Tibial nerve (tissue), 4 donors: ENCODE measurements at regions not wholly inside any gene's neighbourhood (a gene's known extent, or its start where the extent isn't known, plus 50 kb on each side); places are given as distances from the start of the nearest gene placed in this dataset.

Experiments used
- DNase-seq, 2 donors: peaks; one replicate each; pipeline ENCODE4 v3.0.0-alpha.2; 2019; ENCODE audit warnings: low spot score in 2 of 2
- H3K27ac ChIP-seq, 4 donors: fragments of 200-600 bp; sonication (generic) in 3 of 4; one replicate each; pipeline ENCODE4 v1.5.1; 2017 to 2019; ENCODE audit warnings: mild to moderate bottlenecking in 1 of 4
- H3K27me3 ChIP-seq, 2 donors: fragments of 200-600 bp; sonication (generic) in 1 of 2; one replicate each; pipeline versions ENCODE4 v1.5.1 to v1.6.0; 2017 to 2019
- H3K36me3 ChIP-seq, 3 donors: fragments of 200-600 bp; sonication (generic); one replicate each; pipeline ENCODE4 v1.5.1; 2018 to 2019
- H3K4me1 ChIP-seq, 4 donors: fragments of 200-600 bp; sonication (generic) in 3 of 4; one replicate each; pipeline ENCODE4 v1.5.1; 2017 to 2019
- H3K4me3 ChIP-seq, 4 donors: fragments of 200-600 bp; sonication (generic) in 3 of 4; one replicate each; pipeline ENCODE4 v1.5.1; 2017 to 2019; ENCODE audit warnings: mild to moderate bottlenecking in 1 of 4, moderate library complexity in 1 of 4
- H3K9me3 ChIP-seq, 4 donors: fragments of 200-600 bp; sonication (generic) in 3 of 4; one replicate each; pipeline ENCODE4 v1.5.1; 2017 to 2019
- EP300 ChIP-seq, 2 donors: sonication (generic); formaldehyde crosslinking; IDR thresholded peaks; one replicate each; pipeline ENCODE4 v1.6.1; 2017; ENCODE audit warnings: antibody characterized with exemption in 2 of 2, mild to moderate bottlenecking in 1 of 2
- POLR2A ChIP-seq, 2 donors: fragments of 450-650 bp; IDR thresholded peaks; one replicate each; pipeline ENCODE4 v1.6.1; 2017; ENCODE audit warnings: antibody characterized with exemption in 2 of 2, mild to moderate bottlenecking in 2 of 2, moderate library complexity in 2 of 2
- WGBS, 2 donors: methylation state at CpG; one replicate each; pipeline ENCODE4 v1.1.5; 2018; 5-methylcytosine and 5-hydroxymethylcytosine counted together
- TF ChIP-seq, protein P1 (sequence below), 5 experiments: fragments of 200-600 bp in 3 of 5; fragments of 450-650 bp in 2 of 5; sonication (generic) in 3 of 5; IDR thresholded peaks; one replicate each; pipeline ENCODE4 v1.5.1; 2016 to 2019; ENCODE audit warnings: antibody characterized with exemption in 5 of 5, mild to moderate bottlenecking in 3 of 5, moderate library complexity in 2 of 5

GRCh38 chr2:172339371-172340010 lies 87.9 kb upstream of the ITGA6 start:
- H3K4me1 ChIP-seq = peaks cover 0 to 50% (median 11%) of the 10 kb centered on the region in 4 donors
- no peak for DNase-seq
- TF ChIP-seq EP300 (IDR thresholded peaks at IDR 0.05) = no peak
- TF ChIP-seq, protein P1, sequence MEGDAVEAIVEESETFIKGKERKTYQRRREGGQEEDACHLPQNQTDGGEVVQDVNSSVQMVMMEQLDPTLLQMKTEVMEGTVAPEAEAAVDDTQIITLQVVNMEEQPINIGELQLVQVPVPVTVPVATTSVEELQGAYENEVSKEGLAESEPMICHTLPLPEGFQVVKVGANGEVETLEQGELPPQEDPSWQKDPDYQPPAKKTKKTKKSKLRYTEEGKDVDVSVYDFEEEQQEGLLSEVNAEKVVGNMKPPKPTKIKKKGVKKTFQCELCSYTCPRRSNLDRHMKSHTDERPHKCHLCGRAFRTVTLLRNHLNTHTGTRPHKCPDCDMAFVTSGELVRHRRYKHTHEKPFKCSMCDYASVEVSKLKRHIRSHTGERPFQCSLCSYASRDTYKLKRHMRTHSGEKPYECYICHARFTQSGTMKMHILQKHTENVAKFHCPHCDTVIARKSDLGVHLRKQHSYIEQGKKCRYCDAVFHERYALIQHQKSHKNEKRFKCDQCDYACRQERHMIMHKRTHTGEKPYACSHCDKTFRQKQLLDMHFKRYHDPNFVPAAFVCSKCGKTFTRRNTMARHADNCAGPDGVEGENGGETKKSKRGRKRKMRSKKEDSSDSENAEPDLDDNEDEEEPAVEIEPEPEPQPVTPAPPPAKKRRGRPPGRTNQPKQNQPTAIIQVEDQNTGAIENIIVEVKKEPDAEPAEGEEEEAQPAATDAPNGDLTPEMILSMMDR (IDR thresholded peaks at IDR 0.05) = peak in 1 of 5 experiments; percentile 11
- no peak for TF ChIP-seq POLR2A (IDR thresholded peaks at IDR 0.05)
- H3K36me3 ChIP-seq = no peaks in the 10 kb centered on the region
- peak overlapping the region in 3 of 4 donors; percentile 61 to 83 (median 72) for H3K27ac ChIP-seq
- peaks cover 0 to 7% (median 0%) of the 10 kb centered on the region in 4 donors for H3K9me3 ChIP-seq
- H3K27me3 ChIP-seq = no peaks in the 10 kb centered on the region
- H3K4me3 ChIP-seq = peak overlapping the region in 3 of 4 donors; percentile 12 to 37 (median 19)
- 20 to 21% methylated on average over 6 of the region's 6 CpGs for WGBS, 2 donors

- H3K27me3 ChIP-seq = no peaks in the 10 kb centered on the region
- peaks cover 0 to 48% (median 11%) of the 10 kb centered on the region in 4 donors for H3K4me1 ChIP-seq
- H3K27ac ChIP-seq = peak overlapping the region in 3 of 4 donors; percentile 61 to 83 (median 72)
- no peak for DNase-seq
- no peaks in the 10 kb centered on the region for H3K36me3 ChIP-seq
- no peak for TF ChIP-seq EP300 (IDR thresholded peaks at IDR 0.05)
- no peak for TF ChIP-seq POLR2A (IDR thresholded peaks at IDR 0.05)
- TF ChIP-seq, protein P1 (IDR thresholded peaks at IDR 0.05) = no peak
- WGBS, 2 donors = 24 to 28% methylated on average over 4 of the region's 4 CpGs
- H3K9me3 ChIP-seq = peaks cover 0 to 10% (median 0%) of the 10 kb centered on the region in 4 donors
- peak overlapping the region in 3 of 4 donors; percentile 12 to 37 (median 17) for H3K4me3 ChIP-seq
These were observed 87.0 kb upstream of the ITGA6 start for GRCh38 chr2:172340394-172340793.

DNA sequence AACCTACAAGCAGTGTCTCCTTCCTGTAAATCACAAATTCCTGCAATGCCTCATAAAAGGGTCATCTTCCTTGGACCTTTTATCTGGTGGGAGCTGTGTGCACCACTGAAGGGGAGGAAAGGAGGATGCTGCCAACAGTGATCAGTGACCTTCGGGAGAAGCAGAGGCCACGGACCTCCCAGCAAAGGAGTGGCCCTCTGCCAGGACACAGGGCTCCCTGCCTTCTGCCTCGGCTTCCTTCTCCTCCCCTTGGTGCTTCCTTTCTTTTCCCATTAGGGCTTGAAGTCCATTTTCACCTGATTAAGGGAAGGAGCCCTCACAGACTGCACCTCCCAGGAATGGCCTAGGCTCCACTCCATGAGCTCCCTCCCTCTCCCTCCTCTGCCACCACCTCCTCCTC lies 85.3 kb upstream of the ITGA6 start:
- no peak overlapping the region for H3K4me3 ChIP-seq
- no peaks in the 10 kb centered on the region for H3K27me3 ChIP-seq
- H3K4me1 ChIP-seq = peaks cover 0 to 44% (median 11%) of the 10 kb centered on the region in 4 donors
- no peaks in the 10 kb centered on the region for H3K36me3 ChIP-seq
- H3K9me3 ChIP-seq = peaks cover 0 to 10% (median 0%) of the 10 kb centered on the region in 4 donors
- TF ChIP-seq, protein P1 (IDR thresholded peaks at IDR 0.05) = no peak
- no peak for TF ChIP-seq POLR2A (IDR thresholded peaks at IDR 0.05)
- no peak for TF ChIP-seq EP300 (IDR thresholded peaks at IDR 0.05)
- H3K27ac ChIP-seq = peak overlapping the region in 2 of 4 donors; percentile 69 to 83
- no peak for DNase-seq
- 30 to 43% methylated on average over 3 of the region's 3 CpGs for WGBS, 2 donors

DNA sequence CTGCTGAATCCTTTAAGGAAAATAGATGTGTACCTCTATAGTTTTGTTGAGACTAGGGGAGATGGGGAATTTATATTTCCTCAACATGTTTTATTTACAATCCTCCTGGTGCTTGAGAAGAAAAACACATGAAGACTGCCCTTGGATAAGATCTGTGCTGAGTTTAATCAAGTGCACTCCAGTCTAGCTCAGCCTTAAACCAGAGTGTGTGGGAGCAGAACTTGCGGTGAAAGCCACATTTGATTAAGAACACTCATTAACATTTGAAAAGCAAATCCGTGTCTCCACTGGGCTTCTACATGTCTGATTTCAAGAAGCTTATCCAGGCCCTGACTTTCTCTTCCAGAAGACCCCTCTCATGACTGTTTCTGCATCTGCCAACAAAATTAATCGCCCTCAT lies 84.8 kb upstream of the ITGA6 start:
- 51 to 54% methylated on average over 3 of the region's 3 CpGs for WGBS, 2 donors
- Histone ChIP-seq H3K4me3 (no peak overlapping the region), H3K4me1 (peaks cover 0 to 44% (median 11%) of the 10 kb centered on the region in 4 donors), H3K9me3 (peaks cover 0 to 15% (median 0%) of the 10 kb centered on the region in 4 donors), H3K36me3 (no peaks in the 10 kb centered on the region), H3K27me3 (no peaks in the 10 kb centered on the region), H3K27ac (peak overlapping the region in 2 of 4 donors; percentile 69 to 83)
- TF ChIP-seq, protein P1 (IDR thresholded peaks at IDR 0.05) = no peak
- no peak for TF ChIP-seq POLR2A (IDR thresholded peaks at IDR 0.05)
- TF ChIP-seq EP300 (IDR thresholded peaks at IDR 0.05) = peak in 1 of 2 donors; percentile 19
- no peak for DNase-seq

DNA sequence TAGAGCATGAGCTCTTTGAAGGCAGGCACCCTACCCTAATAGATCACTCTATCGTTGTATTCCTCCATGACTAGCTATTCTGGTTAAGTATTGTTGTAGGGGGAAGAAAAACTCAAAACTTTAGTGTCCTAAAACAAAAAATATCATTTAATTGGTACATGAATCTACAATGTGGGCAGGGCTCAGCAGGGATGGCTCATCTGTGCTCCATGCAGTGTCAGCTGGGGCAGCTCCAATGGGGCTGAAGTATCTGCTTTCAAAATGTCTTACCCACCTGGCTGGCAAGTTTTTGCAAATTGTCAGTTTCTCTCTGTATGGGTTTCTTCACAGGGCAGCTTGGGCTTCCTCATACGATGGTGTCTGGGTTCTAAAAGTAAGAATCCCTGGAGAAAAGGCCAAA lies 83.2 kb upstream of the ITGA6 start:
- TF ChIP-seq, protein P1 (IDR thresholded peaks at IDR 0.05) = no peak
- no peak for TF ChIP-seq POLR2A (IDR thresholded peaks at IDR 0.05)
- no peak for TF ChIP-seq EP300 (IDR thresholded peaks at IDR 0.05)
- Histone ChIP-seq H3K9me3 (peaks cover 0 to 19% (median 0%) of the 10 kb centered on the region in 4 donors), H3K27ac (no peak overlapping the region), H3K4me3 (no peak overlapping the region), H3K27me3 (no peaks in the 10 kb centered on the region), H3K4me1 (peaks cover 0 to 41% (median 11%) of the 10 kb centered on the region in 4 donors), H3K36me3 (no peaks in the 10 kb centered on the region)
- WGBS, 2 donors = 93 to 95% methylated on average over 2 of the region's 2 CpGs
- no peak for DNase-seq
